B cell (primary cell): ENCODE measurements at regions not wholly inside any gene's neighbourhood (a gene's known extent, or its start where the extent isn't known, plus 50 kb on each side); places are given as distances from the start of the nearest gene placed in this dataset.
"Not testable (repeated sequence)": the region's sequence is repeated elsewhere in the genome, so short reads cannot be mapped to it uniquely, and the experiment has no call there.

Source experiments
- EZH2 ChIP-seq: IDR thresholded peaks from 2 replicates; pipeline ENCODE4 v1.6.1; 2012; ENCODE audit warnings: borderline replicate concordance, low read depth, mild to moderate bottlenecking, moderate library complexity, low read length; ENCODE audit not compliant: insufficient read depth, poor library complexity, severe bottlenecking
- TF ChIP-seq, protein P1 (sequence below): fragments of 200-600 bp; IDR thresholded peaks from one replicate; pipeline ENCODE4 v1.8.0; 2022; ENCODE audit warnings: antibody characterized with exemption, mild to moderate bottlenecking

- not testable (repeated sequence) for TF ChIP-seq EZH2
- TF ChIP-seq, protein P1, sequence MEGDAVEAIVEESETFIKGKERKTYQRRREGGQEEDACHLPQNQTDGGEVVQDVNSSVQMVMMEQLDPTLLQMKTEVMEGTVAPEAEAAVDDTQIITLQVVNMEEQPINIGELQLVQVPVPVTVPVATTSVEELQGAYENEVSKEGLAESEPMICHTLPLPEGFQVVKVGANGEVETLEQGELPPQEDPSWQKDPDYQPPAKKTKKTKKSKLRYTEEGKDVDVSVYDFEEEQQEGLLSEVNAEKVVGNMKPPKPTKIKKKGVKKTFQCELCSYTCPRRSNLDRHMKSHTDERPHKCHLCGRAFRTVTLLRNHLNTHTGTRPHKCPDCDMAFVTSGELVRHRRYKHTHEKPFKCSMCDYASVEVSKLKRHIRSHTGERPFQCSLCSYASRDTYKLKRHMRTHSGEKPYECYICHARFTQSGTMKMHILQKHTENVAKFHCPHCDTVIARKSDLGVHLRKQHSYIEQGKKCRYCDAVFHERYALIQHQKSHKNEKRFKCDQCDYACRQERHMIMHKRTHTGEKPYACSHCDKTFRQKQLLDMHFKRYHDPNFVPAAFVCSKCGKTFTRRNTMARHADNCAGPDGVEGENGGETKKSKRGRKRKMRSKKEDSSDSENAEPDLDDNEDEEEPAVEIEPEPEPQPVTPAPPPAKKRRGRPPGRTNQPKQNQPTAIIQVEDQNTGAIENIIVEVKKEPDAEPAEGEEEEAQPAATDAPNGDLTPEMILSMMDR, result not testable (repeated sequence)
Observed at GRCh38 chr10:43920236-43920758, 271.6 kb upstream of the ZNF32 start.
